HepG2 (cell line): ENCODE measurements at regions not wholly inside any gene's neighbourhood (a gene's known extent, or its start where the extent isn't known, plus 50 kb on each side); places are given as distances from the start of the nearest gene placed in this dataset.

ENCODE experiments used
- CEBPB ChIP-seq: IDR thresholded peaks from 2 replicates; pipeline ENCODE4 v1.6.1; 2011; ENCODE audit warnings: low read depth, low read length, improper control_type of control experiment, borderline replicate concordance
- HNF4A ChIP-seq: sonication (generic); formaldehyde crosslinking; IDR thresholded peaks from 2 replicates; pipeline ENCODE4 v1.4.0; 2020; ENCODE audit warnings: missing genetic modification reagents
- POLR2AphosphoS5 ChIP-seq: IDR thresholded peaks from 2 replicates; pipeline ENCODE4 v1.6.1; 2012; ENCODE audit warnings: low read depth, low read length
- SMARCE1 ChIP-seq: fragments of 450-650 bp; IDR thresholded peaks from 2 replicates; pipeline ENCODE4 v1.6.1; 2017; ENCODE audit warnings: borderline replicate concordance
- TF ChIP-seq, protein P1 (sequence below): sonication (generic); formaldehyde crosslinking; IDR thresholded peaks from 2 replicates; pipeline ENCODE4 v1.4.0; 2020; ENCODE audit warnings: missing genetic modification reagents; ENCODE audit errors: not compliant biosample characterization
- TF ChIP-seq, protein P2 (sequence below): sonication (generic); formaldehyde crosslinking; IDR thresholded peaks from 2 replicates; pipeline ENCODE4 v1.5.0; 2020; ENCODE audit warnings: mild to moderate bottlenecking, low read depth, missing genetic modification reagents, borderline replicate concordance
- TF ChIP-seq, protein P3 (sequence below): sonication (generic); formaldehyde crosslinking; IDR thresholded peaks from 2 replicates; pipeline ENCODE4 v1.8.0; 2022; ENCODE audit warnings: missing genetic modification reagents, mild to moderate bottlenecking, inconsistent platforms, borderline replicate concordance
- TF ChIP-seq, protein P4 (sequence below): sonication (generic); formaldehyde crosslinking; conservative IDR thresholded peaks from 2 replicates; pipeline ENCODE4 v1.8.0; 2022; ENCODE audit warnings: mild to moderate bottlenecking, moderate library complexity, missing genetic modification reagents
- TF ChIP-seq, protein P5 (sequence below): sonication (generic); formaldehyde crosslinking; conservative IDR thresholded peaks from 2 replicates; pipeline ENCODE4 v1.4.0; 2020; ENCODE audit warnings: missing genetic modification reagents
- TF ChIP-seq, protein P6 (sequence below): sonication (generic); formaldehyde crosslinking; IDR thresholded peaks from 2 replicates; pipeline ENCODE4 v1.5.0; 2020; ENCODE audit warnings: mild to moderate bottlenecking, missing genetic modification reagents, moderate library complexity

DNA sequence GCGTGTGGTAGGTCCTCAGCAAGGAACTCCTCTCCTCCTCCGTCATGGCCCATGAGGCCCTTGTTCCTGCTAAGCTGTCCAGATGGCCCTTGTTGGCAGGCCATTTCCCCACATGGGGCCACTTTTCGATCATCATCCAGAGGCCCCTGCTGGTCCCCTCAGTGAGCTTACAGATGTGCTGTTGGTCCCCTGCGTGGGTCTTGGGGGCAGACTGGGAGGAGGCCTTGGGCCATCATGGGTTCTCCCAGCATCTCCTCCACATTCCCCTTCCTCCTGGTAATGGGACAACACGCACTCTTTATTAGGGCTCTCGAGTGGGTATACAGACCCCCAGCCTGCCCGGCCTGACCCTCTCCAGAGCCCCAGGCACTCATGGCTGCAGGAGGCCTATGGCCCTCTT, 114.7 kb downstream of the BEGAIN start:
- TF ChIP-seq CEBPB, result no peak
- TF ChIP-seq, protein P1, sequence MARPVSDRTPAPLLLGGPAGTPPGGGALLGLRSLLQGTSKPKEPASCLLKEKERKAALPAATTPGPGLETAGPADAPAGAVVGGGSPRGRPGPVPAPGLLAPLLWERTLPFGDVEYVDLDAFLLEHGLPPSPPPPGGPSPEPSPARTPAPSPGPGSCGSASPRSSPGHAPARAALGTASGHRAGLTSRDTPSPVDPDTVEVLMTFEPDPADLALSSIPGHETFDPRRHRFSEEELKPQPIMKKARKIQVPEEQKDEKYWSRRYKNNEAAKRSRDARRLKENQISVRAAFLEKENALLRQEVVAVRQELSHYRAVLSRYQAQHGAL (CRISPR knock-in tag), result no peak
- TF ChIP-seq, protein P2, sequence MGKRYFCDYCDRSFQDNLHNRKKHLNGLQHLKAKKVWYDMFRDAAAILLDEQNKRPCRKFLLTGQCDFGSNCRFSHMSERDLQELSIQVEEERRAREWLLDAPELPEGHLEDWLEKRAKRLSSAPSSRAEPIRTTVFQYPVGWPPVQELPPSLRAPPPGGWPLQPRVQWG, result no peak
- TF ChIP-seq, protein P3, sequence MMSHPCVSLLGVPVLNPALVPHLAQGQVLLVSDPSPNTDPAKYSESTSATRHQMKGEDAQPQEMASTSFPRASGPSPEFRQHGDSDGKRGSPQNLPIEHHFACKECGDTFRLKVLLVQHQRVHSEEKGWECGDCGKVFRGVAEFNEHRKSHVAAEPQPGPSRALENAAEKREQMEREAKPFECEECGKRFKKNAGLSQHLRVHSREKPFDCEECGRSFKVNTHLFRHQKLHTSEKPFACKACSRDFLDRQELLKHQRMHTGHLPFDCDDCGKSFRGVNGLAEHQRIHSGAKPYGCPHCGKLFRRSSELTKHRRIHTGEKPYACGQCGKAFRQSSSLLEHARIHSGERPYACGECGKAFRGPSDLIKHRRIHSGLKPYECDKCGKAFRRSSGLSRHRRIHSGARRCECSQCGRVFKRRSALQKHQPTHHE, result no peak
- no peak for TF ChIP-seq SMARCE1
- TF ChIP-seq, protein P4, sequence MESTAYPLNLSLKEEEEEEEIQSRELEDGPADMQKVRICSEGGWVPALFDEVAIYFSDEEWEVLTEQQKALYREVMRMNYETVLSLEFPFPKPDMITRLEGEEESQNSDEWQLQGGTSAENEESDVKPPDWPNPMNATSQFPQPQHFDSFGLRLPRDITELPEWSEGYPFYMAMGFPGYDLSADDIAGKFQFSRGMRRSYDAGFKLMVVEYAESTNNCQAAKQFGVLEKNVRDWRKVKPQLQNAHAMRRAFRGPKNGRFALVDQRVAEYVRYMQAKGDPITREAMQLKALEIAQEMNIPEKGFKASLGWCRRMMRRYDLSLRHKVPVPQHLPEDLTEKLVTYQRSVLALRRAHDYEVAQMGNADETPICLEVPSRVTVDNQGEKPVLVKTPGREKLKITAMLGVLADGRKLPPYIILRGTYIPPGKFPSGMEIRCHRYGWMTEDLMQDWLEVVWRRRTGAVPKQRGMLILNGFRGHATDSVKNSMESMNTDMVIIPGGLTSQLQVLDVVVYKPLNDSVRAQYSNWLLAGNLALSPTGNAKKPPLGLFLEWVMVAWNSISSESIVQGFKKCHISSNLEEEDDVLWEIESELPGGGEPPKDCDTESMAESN (CRISPR knock-in tag), result no peak
- TF ChIP-seq, protein P5, sequence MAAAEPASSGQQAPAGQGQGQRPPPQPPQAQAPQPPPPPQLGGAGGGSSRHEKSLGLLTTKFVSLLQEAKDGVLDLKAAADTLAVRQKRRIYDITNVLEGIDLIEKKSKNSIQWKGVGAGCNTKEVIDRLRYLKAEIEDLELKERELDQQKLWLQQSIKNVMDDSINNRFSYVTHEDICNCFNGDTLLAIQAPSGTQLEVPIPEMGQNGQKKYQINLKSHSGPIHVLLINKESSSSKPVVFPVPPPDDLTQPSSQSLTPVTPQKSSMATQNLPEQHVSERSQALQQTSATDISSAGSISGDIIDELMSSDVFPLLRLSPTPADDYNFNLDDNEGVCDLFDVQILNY (CRISPR knock-in tag), result no peak
- TF ChIP-seq POLR2AphosphoS5, result no peak
- TF ChIP-seq, protein P6, sequence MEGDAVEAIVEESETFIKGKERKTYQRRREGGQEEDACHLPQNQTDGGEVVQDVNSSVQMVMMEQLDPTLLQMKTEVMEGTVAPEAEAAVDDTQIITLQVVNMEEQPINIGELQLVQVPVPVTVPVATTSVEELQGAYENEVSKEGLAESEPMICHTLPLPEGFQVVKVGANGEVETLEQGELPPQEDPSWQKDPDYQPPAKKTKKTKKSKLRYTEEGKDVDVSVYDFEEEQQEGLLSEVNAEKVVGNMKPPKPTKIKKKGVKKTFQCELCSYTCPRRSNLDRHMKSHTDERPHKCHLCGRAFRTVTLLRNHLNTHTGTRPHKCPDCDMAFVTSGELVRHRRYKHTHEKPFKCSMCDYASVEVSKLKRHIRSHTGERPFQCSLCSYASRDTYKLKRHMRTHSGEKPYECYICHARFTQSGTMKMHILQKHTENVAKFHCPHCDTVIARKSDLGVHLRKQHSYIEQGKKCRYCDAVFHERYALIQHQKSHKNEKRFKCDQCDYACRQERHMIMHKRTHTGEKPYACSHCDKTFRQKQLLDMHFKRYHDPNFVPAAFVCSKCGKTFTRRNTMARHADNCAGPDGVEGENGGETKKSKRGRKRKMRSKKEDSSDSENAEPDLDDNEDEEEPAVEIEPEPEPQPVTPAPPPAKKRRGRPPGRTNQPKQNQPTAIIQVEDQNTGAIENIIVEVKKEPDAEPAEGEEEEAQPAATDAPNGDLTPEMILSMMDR (CRISPR knock-in tag), result no peak
- TF ChIP-seq HNF4A (CRISPR knock-in tag), result no peak
